Lower leg skin (tissue), 4 donors: ENCODE measurements at regions not wholly inside any gene's neighbourhood (a gene's known extent, or its start where the extent isn't known, plus 50 kb on each side); places are given as distances from the start of the nearest gene placed in this dataset.
"Not testable (repeated sequence)": the region's sequence is repeated elsewhere in the genome, so short reads cannot be mapped to it uniquely, and the experiment has no call there.

Source experiments
- DNase-seq, 2 donors: peaks; one replicate each; pipeline ENCODE4 v3.0.0-alpha.2; 2019; ENCODE audit warnings: low spot score in 2 of 2
- H3K4me3 ChIP-seq: fragments of 200-600 bp; sonication (generic); 2 replicates; pipeline ENCODE4 v1.5.1; 2017; ENCODE audit warnings: mild to moderate bottlenecking, low read depth; ENCODE audit not compliant: poor library complexity, severe bottlenecking
- CTCF ChIP-seq, 3 donors: fragments of 450-650 bp; IDR thresholded peaks; one replicate each; pipeline ENCODE4 v1.5.1; 2016; ENCODE audit warnings: antibody characterized with exemption in 3 of 3, mild to moderate bottlenecking in 3 of 3, moderate library complexity in 2 of 3
- POLR2A ChIP-seq, 2 donors: fragments of 450-650 bp; IDR thresholded peaks; one replicate each; pipeline ENCODE4 v1.6.1; 2016 to 2017; ENCODE audit warnings: antibody characterized with exemption in 2 of 2, mild to moderate bottlenecking in 1 of 2, moderate library complexity in 1 of 2
- WGBS, 2 donors: methylation state at CpG; one replicate each; pipeline ENCODE4 v1.1.5; 2018; 5-methylcytosine and 5-hydroxymethylcytosine counted together
- intact Hi-C: fragments of 100-400 bp; cut with DNase I; formaldehyde crosslinking; loops from one replicate; pipeline ENCODE4 v1.15.0; 2023; ENCODE audit warnings: low total_unique reads

GRCh38 chr6:30819297-30819917, 64.9 kb upstream of the DDR1 start:
- no peak for TF ChIP-seq CTCF (IDR thresholded peaks at IDR 0.05)
- TF ChIP-seq POLR2A (IDR thresholded peaks at IDR 0.05): no peak
- WGBS, 2 donors: 77% methylated on average over 10 of the region's 10 CpGs
- H3K4me3 ChIP-seq: no peak overlapping the region
- intact Hi-C loops: loop anchor here (10.0 kb wide), 1 partner anchor 75 kb away; the partner anchor contains the start of genes FLOT1 and IER3
- no peak for DNase-seq

- WGBS, 2 donors: 53 to 57% methylated on average over 4 of the region's 4 CpGs
- intact Hi-C loops: loop anchor here (10.0 kb wide), 1 partner anchor 74 kb away; the partner anchor contains the start of genes FLOT1 and IER3
- DNase-seq: no peak
- no peak overlapping the region for H3K4me3 ChIP-seq
- TF ChIP-seq POLR2A (IDR thresholded peaks at IDR 0.05): no peak
- no peak for TF ChIP-seq CTCF (IDR thresholded peaks at IDR 0.05)
These were observed 65.9 kb upstream of the DDR1 start for GRCh38 chr6:30818391-30818841.

GRCh38 chr6:30816791-30817739, 67.3 kb upstream of the DDR1 start:
- intact Hi-C loops: loop anchor here (10.0 kb wide), 1 partner anchor 72 kb away; the partner anchor contains the start of genes FLOT1 and IER3
- TF ChIP-seq POLR2A (IDR thresholded peaks at IDR 0.05): no peak
- no peak for TF ChIP-seq CTCF (IDR thresholded peaks at IDR 0.05)
- no peak for DNase-seq
- WGBS, 2 donors: 85 to 88% methylated on average over 9 of the region's 9 CpGs
- no peak overlapping the region for H3K4me3 ChIP-seq

GRCh38 chr6:30816296-30816695, 68.0 kb upstream of the DDR1 start:
- 91 to 94% methylated on average over 7 to 17 of the region's 34 CpGs for WGBS, 2 donors
- intact Hi-C loops: loop anchor here (10.0 kb wide), 1 partner anchor 71 kb away; the partner anchor contains the start of genes FLOT1 and IER3
- not testable (repeated sequence) for DNase-seq, H3K4me3 ChIP-seq

GRCh38 chr6:30815041-30815742, 69.1 kb upstream of the DDR1 start:
- not testable (repeated sequence) for H3K4me3 ChIP-seq, DNase-seq
- WGBS, 2 donors: 84 to 87% methylated on average over 12 of the region's 12 CpGs
- intact Hi-C loops: loop anchor here (10.0 kb wide), 1 partner anchor 70 kb away; the partner anchor contains the start of genes FLOT1 and IER3

GRCh38 chr6:30814146-30815040, 69.9 kb upstream of the DDR1 start:
- H3K4me3 ChIP-seq: no peak overlapping the region
- TF ChIP-seq POLR2A (IDR thresholded peaks at IDR 0.05) (no peak), CTCF (IDR thresholded peaks at IDR 0.05) (no peak)
- intact Hi-C loops: loop anchor here (10.0 kb wide), 1 partner anchor 70 kb away; the partner anchor contains the start of genes FLOT1 and IER3
- WGBS, 2 donors: 51 to 63% methylated on average over 11 of the region's 11 CpGs
- DNase-seq: no peak
